ENCODE measurements at regions not wholly inside any gene's neighbourhood (a gene's known extent, or its start where the extent isn't known, plus 50 kb on each side); places are given as distances from the start of the nearest gene placed in this dataset.

GRCh38 chr9:88680041-88680440 is 145.1 kb downstream of the NXNL2 start:
- DNase-seq (no peak), ATAC-seq (no peak)
- H3K27ac ChIP-seq = no peak overlapping the region
- no peaks in the 10 kb centered on the region for H3K9me3 ChIP-seq
- H3K27me3 ChIP-seq (ENCODE audit: insufficient read depth in 3 of 3, low read length in 2 of 3) = no peaks in the 10 kb centered on the region
- H3K36me3 ChIP-seq (ENCODE audit: insufficient read depth in 1 of 2, low read depth in 1 of 2) = no peaks in the 10 kb centered on the region
- H3K4me3 ChIP-seq = no peak overlapping the region
- no peak for TF ChIP-seq CTCF (IDR thresholded peaks at IDR 0.05)
- 68 to 79% (median 73%) methylated on average over 5 of the region's 5 CpGs for WGBS, 3 donors
- intact Hi-C loops (cut with DNase I) = no loop called here
- no peaks in the 10 kb centered on the region for H3K4me1 ChIP-seq

- no peaks in the 10 kb centered on the region for H3K36me3 ChIP-seq (ENCODE audit: insufficient read depth in 1 of 2, low read depth in 1 of 2)
- no peak for TF ChIP-seq CTCF (IDR thresholded peaks at IDR 0.05)
- no peak overlapping the region for H3K27ac ChIP-seq
- no peaks in the 10 kb centered on the region for H3K4me1 ChIP-seq
- no peak for DNase-seq
- intact Hi-C loops (cut with DNase I) = no loop called here
- no peaks in the 10 kb centered on the region for H3K9me3 ChIP-seq
- WGBS, 3 donors = 77 to 87% (median 82%) methylated on average over 8 of the region's 8 CpGs
- no peak for ATAC-seq
- H3K27me3 ChIP-seq (ENCODE audit: insufficient read depth in 3 of 3, low read length in 2 of 3) = no peaks in the 10 kb centered on the region
- H3K4me3 ChIP-seq = no peak overlapping the region
Observed at GRCh38 chr9:88680505-88681160, 145.7 kb downstream of the NXNL2 start.

- 70 to 86% (median 84%) methylated on average over 8 of the region's 8 CpGs for WGBS, 3 donors
- intact Hi-C loops (cut with DNase I) = no loop called here
Observed at GRCh38 chr9:88681434-88681833, 146.5 kb downstream of the NXNL2 start.

GRCh38 chr9:88682431-88682831 is 147.5 kb downstream of the NXNL2 start:
- TF ChIP-seq CTCF (IDR thresholded peaks at IDR 0.05) = no peak
- no peaks in the 10 kb centered on the region for H3K27me3 ChIP-seq (ENCODE audit: insufficient read depth in 3 of 3, low read length in 2 of 3)
- H3K36me3 ChIP-seq (ENCODE audit: insufficient read depth in 1 of 2, low read depth in 1 of 2) = no peaks in the 10 kb centered on the region
- DNase-seq = no peak
- H3K9me3 ChIP-seq = no peaks in the 10 kb centered on the region
- H3K27ac ChIP-seq = no peak overlapping the region
- no peak overlapping the region for H3K4me3 ChIP-seq
- H3K4me1 ChIP-seq = no peaks in the 10 kb centered on the region
- no peak for ATAC-seq
- intact Hi-C loops (cut with DNase I) = no loop called here
- WGBS, 3 donors = 57 to 62% (median 59%) methylated on average over 12 of the region's 12 CpGs

More at GRCh38 chr9:88681434-88681833, 146.5 kb downstream of the NXNL2 start:
- no peak overlapping the region for H3K27ac ChIP-seq
- no peaks in the 10 kb centered on the region for H3K27me3 ChIP-seq (ENCODE audit: insufficient read depth in 3 of 3, low read length in 2 of 3)
- ATAC-seq (no peak), DNase-seq (no peak)
- TF ChIP-seq CTCF (IDR thresholded peaks at IDR 0.05) = no peak
- H3K9me3 ChIP-seq = no peaks in the 10 kb centered on the region
- no peaks in the 10 kb centered on the region for H3K4me1 ChIP-seq
- no peak overlapping the region for H3K4me3 ChIP-seq
- H3K36me3 ChIP-seq (ENCODE audit: insufficient read depth in 1 of 2, low read depth in 1 of 2) = no peaks in the 10 kb centered on the region

GRCh38 chr9:88684046-88684445 is 149.1 kb downstream of the NXNL2 start:
- ATAC-seq = no peak
- no peak for DNase-seq
- Histone ChIP-seq H3K36me3 (ENCODE audit: insufficient read depth in 1 of 2, low read depth in 1 of 2) (no peaks in the 10 kb centered on the region), H3K4me3 (no peak overlapping the region), H3K9me3 (no peaks in the 10 kb centered on the region), H3K27me3 (ENCODE audit: insufficient read depth in 3 of 3, low read length in 2 of 3) (no peaks in the 10 kb centered on the region), H3K4me1 (no peaks in the 10 kb centered on the region), H3K27ac (no peak overlapping the region)
- 72 to 77% (median 72%) methylated on average over 8 of the region's 8 CpGs for WGBS, 3 donors
- intact Hi-C loops (cut with DNase I) = no loop called here
- no peak for TF ChIP-seq CTCF (IDR thresholded peaks at IDR 0.05)
